ENCODE measurements at regions not wholly inside any gene's neighbourhood (a gene's known extent, or its start where the extent isn't known, plus 50 kb on each side); places are given as distances from the start of the nearest gene placed in this dataset.

- TF ChIP-seq CTCF (IDR thresholded peaks at IDR 0.05): no peak
- no peak for TF ChIP-seq EP300 (IDR thresholded peaks at IDR 0.05)
These were observed 174.4 kb upstream of the SMC2 start for GRCh38 chr9:103919605-103920209.

All from stomach (tissue), 4 donors.